MCF 10A (cell line): ENCODE measurements at regions not wholly inside any gene's neighbourhood (a gene's known extent, or its start where the extent isn't known, plus 50 kb on each side); places are given as distances from the start of the nearest gene placed in this dataset.
"Not testable (repeated sequence)": the region's sequence is repeated elsewhere in the genome, so short reads cannot be mapped to it uniquely, and the experiment has no call there.

Experiments
- BruUV-seq: library from RNA; stranded (reverse); fragments of 400-500 nt; replicated peaks from 2 replicates; lab custom pipeline; 2021; lab: Mats Ljungman, UMichigan
- CTCF ChIA-PET: fragments of 300-600 bp; sonication (Branson Sonifier 250); formaldehyde crosslinking; extraction: SDS; loops from one replicate; lab custom pipeline; 2021; ENCODE audit warnings: antibody characterized with exemption, inconsistent platforms; lab: Yijun Ruan, JAX
- POLR2A ChIA-PET: fragments of 300-600, 350-650 bp; sonication (Branson Sonifier 250); formaldehyde crosslinking; extraction: SDS; loops from one replicate; lab custom pipeline; 2020; ENCODE audit warnings: antibody characterized with exemption, inconsistent platforms; lab: Yijun Ruan, JAX
- DNase-seq: peaks from one replicate; pipeline ENCODE4 v3.0.0-alpha.2; 2018; ENCODE audit not compliant: unreplicated experiment
- H3K27ac Mint-ChIP-seq: one replicate; pipeline ENCODE4 v1.8.0; 2022; ENCODE audit warnings: mild to moderate bottlenecking, low read depth, mixed read lengths; ENCODE audit not compliant: unreplicated experiment
- H3K27me3 Mint-ChIP-seq: one replicate; pipeline ENCODE4 v1.8.0; 2022; ENCODE audit warnings: mixed read lengths; ENCODE audit not compliant: insufficient read depth, unreplicated experiment
- H3K36me3 Mint-ChIP-seq: one replicate; pipeline ENCODE4 v1.8.0; 2022; ENCODE audit warnings: mild to moderate bottlenecking, moderate library complexity, mixed read lengths; ENCODE audit not compliant: insufficient read depth, unreplicated experiment
- H3K4me1 Mint-ChIP-seq: one replicate; pipeline ENCODE4 v1.8.0; 2022; ENCODE audit warnings: mixed read lengths; ENCODE audit not compliant: insufficient read depth, unreplicated experiment
- H3K4me3 Mint-ChIP-seq: one replicate; pipeline ENCODE4 v1.8.0; 2022; ENCODE audit warnings: mild to moderate bottlenecking, moderate library complexity, mixed read lengths; ENCODE audit not compliant: unreplicated experiment
- H3K9me3 Mint-ChIP-seq: one replicate; pipeline ENCODE4 v1.8.0; 2022; ENCODE audit warnings: mixed read lengths; ENCODE audit not compliant: unreplicated experiment
- CTCF ChIP-seq: fragments of 200-600 bp; IDR thresholded peaks from one replicate; pipeline ENCODE4 v1.8.0; 2022; ENCODE audit warnings: antibody characterized with exemption, mild to moderate bottlenecking; ENCODE audit not compliant: unreplicated experiment
- intact Hi-C: fragments of 100-400 bp; cut with micrococcal nuclease; formaldehyde crosslinking; loops from 2 replicates; pipeline ENCODE4 v1.14.1; 2022

GRCh38 chr12:90543841-90544240 lies 411.1 kb downstream of the CCER1 start:
- Mint-ChIP-seq H3K9me3 (no peaks in the 10 kb centered on the region), H3K27ac (no peak overlapping the region), H3K4me1 (no peaks in the 10 kb centered on the region), H3K27me3 (no peaks in the 10 kb centered on the region), H3K4me3 (no peak overlapping the region), H3K36me3 (no peaks in the 10 kb centered on the region)
- CTCF ChIA-PET: no interaction called here
- BruUV-seq: no TSS peak
- TF ChIP-seq CTCF: no peak
- no peak for DNase-seq
- POLR2A ChIA-PET: no interaction called here
- intact Hi-C loops: no loop called here

GRCh38 chr12:90543374-90543773 lies 411.6 kb downstream of the CCER1 start:
- no peaks in the 10 kb centered on the region for H3K4me1 Mint-ChIP-seq
- no peaks in the 10 kb centered on the region for H3K36me3 Mint-ChIP-seq
- H3K4me3 Mint-ChIP-seq: no peak overlapping the region
- no peaks in the 10 kb centered on the region for H3K9me3 Mint-ChIP-seq
- peak; percentile 3 for DNase-seq
- no TSS peak for BruUV-seq
- POLR2A ChIA-PET: no interaction called here
- CTCF ChIA-PET: no interaction called here
- intact Hi-C loops: no loop called here
- H3K27ac Mint-ChIP-seq: no peak overlapping the region
- no peak for TF ChIP-seq CTCF
- no peaks in the 10 kb centered on the region for H3K27me3 Mint-ChIP-seq

- DNase-seq, BruUV-seq, H3K27ac Mint-ChIP-seq, H3K4me3 Mint-ChIP-seq, intact Hi-C loops, H3K27me3 Mint-ChIP-seq, H3K9me3 Mint-ChIP-seq, H3K36me3 Mint-ChIP-seq, H3K4me1 Mint-ChIP-seq, POLR2A ChIA-PET, CTCF ChIA-PET: not testable (repeated sequence)
Observed at GRCh38 chr12:90542852-90543251, 412.1 kb downstream of the CCER1 start.

- H3K4me3 Mint-ChIP-seq, DNase-seq, POLR2A ChIA-PET, H3K4me1 Mint-ChIP-seq, intact Hi-C loops, H3K36me3 Mint-ChIP-seq, H3K27me3 Mint-ChIP-seq, CTCF ChIA-PET, BruUV-seq, H3K27ac Mint-ChIP-seq, H3K9me3 Mint-ChIP-seq: not testable (repeated sequence)
Observed at GRCh38 chr12:90533828-90534227, 421.1 kb downstream of the CCER1 start.

GRCh38 chr12:90520002-90520734 lies 434.8 kb downstream of the CCER1 start:
- H3K36me3 Mint-ChIP-seq: no peaks in the 10 kb centered on the region
- peaks cover 4% of the 10 kb centered on the region for H3K4me1 Mint-ChIP-seq
- no TSS peak for BruUV-seq
- intact Hi-C loops: no loop called here
- H3K27ac Mint-ChIP-seq: no peak overlapping the region
- H3K4me3 Mint-ChIP-seq: no peak overlapping the region
- TF ChIP-seq CTCF: no peak
- ChIA-PET CTCF (interaction anchor here (0.7 kb wide), 1 partner anchor 187 kb away, joined by 6 read pairs; no protein-coding TSS in a partner anchor), POLR2A (no interaction called here)
- no peak for DNase-seq
- no peaks in the 10 kb centered on the region for H3K9me3 Mint-ChIP-seq
- H3K27me3 Mint-ChIP-seq: no peaks in the 10 kb centered on the region
